Transverse colon (tissue), 4 donors: ENCODE measurements at regions not wholly inside any gene's neighbourhood (a gene's known extent, or its start where the extent isn't known, plus 50 kb on each side); places are given as distances from the start of the nearest gene placed in this dataset.

ENCODE experiments used
- DNase-seq: peaks from one replicate; pipeline ENCODE4 v3.0.0-alpha.2; 2019
- H3K27ac ChIP-seq, 4 donors: fragments of 200-600 bp; sonication (generic); 2 replicates each; pipeline ENCODE4 v1.5.1; 2016 to 2018; ENCODE audit warnings: inconsistent platforms in 4 of 4
- H3K27me3 ChIP-seq: fragments of 200-600 bp; sonication (generic); 2 replicates; pipeline ENCODE4 v1.5.1; 2017; ENCODE audit warnings: inconsistent platforms
- H3K36me3 ChIP-seq, 4 donors: fragments of 200-600 bp; sonication (generic); 2 replicates each; pipeline ENCODE4 v1.5.1; 2017 to 2019; ENCODE audit warnings: inconsistent platforms in 4 of 4
- H3K4me1 ChIP-seq, 4 donors: fragments of 200-600 bp; sonication (generic); 2 replicates each; pipeline ENCODE4 v1.5.1; 2017 to 2020; ENCODE audit warnings: inconsistent platforms in 4 of 4
- H3K4me3 ChIP-seq, 4 donors: fragments of 200-600 bp; sonication (generic); 1 replicate in 1 of 4; 2 replicates in 3 of 4; pipeline versions ENCODE4 v1.5.1 to v1.6.1; 2017 to 2019; ENCODE audit warnings: inconsistent platforms in 4 of 4
- H3K9me3 ChIP-seq, 2 donors: fragments of 200-600 bp; sonication (generic); 2 replicates each; pipeline ENCODE4 v1.5.1; 2017 to 2019; ENCODE audit warnings: inconsistent platforms in 2 of 2
- CTCF ChIP-seq, 5 experiments: fragments of 200-600 bp in 3 of 5; fragments of 450-650 bp in 2 of 5; sonication (generic) in 3 of 5; IDR thresholded peaks; 1 replicate in 2 of 5; 2 replicates in 3 of 5; pipeline ENCODE4 v1.5.1; 2016 to 2017; ENCODE audit warnings: antibody characterized with exemption in 5 of 5, inconsistent platforms in 3 of 5, mild to moderate bottlenecking in 2 of 5, moderate library complexity in 1 of 5
- EP300 ChIP-seq: sonication (generic); formaldehyde crosslinking; IDR thresholded peaks from one replicate; pipeline ENCODE4 v1.6.1; 2017; ENCODE audit warnings: antibody characterized with exemption, low read depth
- POLR2A ChIP-seq: fragments of 450-650 bp; IDR thresholded peaks from one replicate; pipeline ENCODE4 v1.6.1; 2016; ENCODE audit warnings: antibody characterized with exemption, mild to moderate bottlenecking, moderate library complexity
- POLR2AphosphoS5 ChIP-seq, 3 donors: sonication (generic); formaldehyde crosslinking; IDR thresholded peaks; one replicate each; pipeline ENCODE4 v1.6.1; 2016; ENCODE audit warnings: antibody characterized with exemption in 3 of 3
- WGBS, 2 donors: methylation state at CpG; one replicate each; pipeline ENCODE4 v1.1.5; 2018; ENCODE audit warnings: low coverage in 1 of 2; 5-methylcytosine and 5-hydroxymethylcytosine counted together
- in situ Hi-C, 4 donors: fragments of 200-750 bp; cut with MboI; loops; one replicate each; pipeline versions ENCODE4 v1.15.0 to v1.15.1; 2017; ENCODE audit warnings: low sequenced_read_pairs in 3 of 4, low pct_ligation_motif_present in 1 of 4, low pct_unique_long_range_greater_than_20kb in 1 of 4
- intact Hi-C: fragments of 100-400 bp; cut with DNase I; formaldehyde crosslinking; loops from one replicate; pipeline ENCODE4 v1.15.1; 2023; ENCODE audit warnings: low total_unique reads

- no peaks in the 10 kb centered on the region for H3K9me3 ChIP-seq
- DNase-seq, result no peak
- in situ Hi-C loops (no loop called here), intact Hi-C loops (no loop called here)
- 85 to 100% methylated on average over 2 of the region's 2 CpGs for WGBS, 2 donors
- no peak overlapping the region for H3K4me3 ChIP-seq
- H3K27ac ChIP-seq, result no peak overlapping the region
- TF ChIP-seq POLR2AphosphoS5 (IDR thresholded peaks at IDR 0.05), result no peak
- TF ChIP-seq POLR2A, result no peak
- no peak for TF ChIP-seq EP300
- TF ChIP-seq CTCF (IDR thresholded peaks at IDR 0.05), result no peak
- no peaks in the 10 kb centered on the region for H3K36me3 ChIP-seq
- no peaks in the 10 kb centered on the region for H3K4me1 ChIP-seq
- no peaks in the 10 kb centered on the region for H3K27me3 ChIP-seq
Observed at GRCh38 chr1:80836505-80836904, 964.2 kb upstream of the ADGRL2 start.

GRCh38 chr1:80827666-80828065 is 973.1 kb upstream of the ADGRL2 start:
- intact Hi-C loops, result no loop called here
- TF ChIP-seq POLR2A (no peak), EP300 (no peak)
- 48 to 71% methylated on average over 3 of the region's 3 CpGs for WGBS, 2 donors
- no peak for DNase-seq
- Histone ChIP-seq H3K36me3 (no peaks in the 10 kb centered on the region), H3K27me3 (no peaks in the 10 kb centered on the region), H3K4me1 (peaks cover 0 to 2% (median 0%) of the 10 kb centered on the region in 4 donors), H3K9me3 (no peaks in the 10 kb centered on the region), H3K27ac (no peak overlapping the region), H3K4me3 (no peak overlapping the region)
- in situ Hi-C loops, result no loop called here

- Histone ChIP-seq H3K27me3 (no peaks in the 10 kb centered on the region), H3K36me3 (no peaks in the 10 kb centered on the region), H3K4me1 (peaks cover 0 to 2% (median 0%) of the 10 kb centered on the region in 4 donors), H3K9me3 (no peaks in the 10 kb centered on the region), H3K4me3 (no peak overlapping the region), H3K27ac (no peak overlapping the region)
- no peak for DNase-seq
- 45 to 46% methylated on average over 5 of the region's 5 CpGs for WGBS, 2 donors
- intact Hi-C loops, result no loop called here
- in situ Hi-C loops, result no loop called here
- no peak for TF ChIP-seq CTCF (IDR thresholded peaks at IDR 0.05)
- TF ChIP-seq POLR2AphosphoS5 (IDR thresholded peaks at IDR 0.05), result no peak
- TF ChIP-seq POLR2A, result no peak
- TF ChIP-seq EP300, result no peak
Observed at GRCh38 chr1:80825067-80825466, 975.7 kb upstream of the ADGRL2 start.

GRCh38 chr1:80818211-80818610 is 982.5 kb upstream of the ADGRL2 start:
- Histone ChIP-seq H3K27ac (no peak overlapping the region), H3K36me3 (no peaks in the 10 kb centered on the region), H3K27me3 (no peaks in the 10 kb centered on the region), H3K9me3 (no peaks in the 10 kb centered on the region), H3K4me1 (no peaks in the 10 kb centered on the region), H3K4me3 (no peak overlapping the region)
- intact Hi-C loops, result no loop called here
- WGBS, 2 donors, result 82 to 88% methylated on average over 1 of the region's 1 CpG
- no peak for DNase-seq
- no peak for TF ChIP-seq CTCF (IDR thresholded peaks at IDR 0.05)
- no peak for TF ChIP-seq EP300
- no peak for TF ChIP-seq POLR2A
- no peak for TF ChIP-seq POLR2AphosphoS5 (IDR thresholded peaks at IDR 0.05)
- in situ Hi-C loops, result no loop called here

- TF ChIP-seq POLR2A, result no peak
- Histone ChIP-seq H3K4me1 (no peaks in the 10 kb centered on the region), H3K9me3 (no peaks in the 10 kb centered on the region), H3K36me3 (no peaks in the 10 kb centered on the region), H3K4me3 (no peak overlapping the region), H3K27ac (no peak overlapping the region), H3K27me3 (no peaks in the 10 kb centered on the region)
- in situ Hi-C loops (no loop called here), intact Hi-C loops (no loop called here)
- no peak for DNase-seq
- WGBS, 2 donors, result 35 to 52% methylated on average over 2 of the region's 2 CpGs
Observed at GRCh38 chr1:80807981-80808380, 992.8 kb upstream of the ADGRL2 start.
